ENCODE measurements at regions not wholly inside any gene's neighbourhood (a gene's known extent, or its start where the extent isn't known, plus 50 kb on each side); places are given as distances from the start of the nearest gene placed in this dataset.
"Not testable (repeated sequence)": the region's sequence is repeated elsewhere in the genome, so short reads cannot be mapped to it uniquely, and the experiment has no call there.

DNA sequence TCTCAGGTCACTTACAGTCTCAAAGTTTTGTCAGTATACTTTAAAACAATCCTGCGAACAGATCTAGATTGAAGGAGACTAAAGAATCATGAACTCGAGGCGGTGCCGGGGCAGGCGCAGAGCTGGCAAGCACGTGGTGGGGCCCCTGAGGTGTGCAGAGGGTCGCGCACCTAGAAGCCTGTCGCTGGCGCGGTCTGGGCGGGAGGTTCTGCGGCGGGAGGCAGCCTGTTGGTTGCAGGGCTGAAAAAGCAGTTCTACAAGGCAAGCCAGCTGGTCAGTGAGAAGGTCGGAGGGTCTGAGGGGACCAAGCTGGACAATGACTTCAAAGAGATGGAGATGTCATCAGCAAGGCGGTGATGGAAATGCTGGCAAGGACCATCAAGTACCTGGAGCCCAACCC lies 147.0 kb downstream of the GOSR1 start:
- not testable (repeated sequence) for DNase-seq

DNA sequence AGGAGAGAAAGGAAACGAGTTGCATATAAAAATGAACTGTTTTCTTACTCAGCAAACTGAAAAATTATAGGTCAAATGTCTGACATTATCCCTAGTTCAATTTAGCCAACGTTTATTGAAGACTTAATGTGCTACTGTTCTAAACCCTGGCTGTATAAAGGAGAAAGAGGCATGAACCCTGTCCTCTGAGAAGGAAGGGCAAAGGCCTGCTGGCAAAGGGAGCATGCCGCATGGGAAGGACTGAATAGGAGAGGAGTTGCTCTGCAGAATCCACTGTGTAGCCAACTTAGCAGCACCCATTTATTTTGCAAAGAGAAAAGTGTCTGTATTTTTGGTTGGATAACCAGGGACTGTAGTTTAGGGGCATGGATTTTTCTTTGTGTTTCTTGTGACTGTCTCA lies 132.5 kb downstream of the GOSR1 start:
- DNase-seq: not testable (repeated sequence)

DNA sequence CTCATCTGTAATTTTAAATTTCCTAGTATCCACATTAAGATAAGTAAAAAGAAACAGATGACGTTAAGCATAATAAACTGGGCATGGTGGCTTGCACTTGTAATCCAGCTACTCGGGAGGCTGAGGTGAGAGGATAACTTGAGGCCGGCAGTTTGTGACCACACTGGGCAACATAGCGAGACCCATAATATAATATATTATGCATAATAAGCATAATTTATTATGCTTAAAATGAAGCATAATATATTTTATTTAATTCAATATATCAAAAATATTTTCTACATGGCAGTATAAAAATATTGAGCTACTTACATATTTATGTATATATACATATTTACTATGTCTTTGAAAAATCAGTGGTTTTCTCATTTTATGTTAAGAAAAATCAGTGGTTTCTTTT lies 128.3 kb downstream of the GOSR1 start:
- no peak for DNase-seq

DNA sequence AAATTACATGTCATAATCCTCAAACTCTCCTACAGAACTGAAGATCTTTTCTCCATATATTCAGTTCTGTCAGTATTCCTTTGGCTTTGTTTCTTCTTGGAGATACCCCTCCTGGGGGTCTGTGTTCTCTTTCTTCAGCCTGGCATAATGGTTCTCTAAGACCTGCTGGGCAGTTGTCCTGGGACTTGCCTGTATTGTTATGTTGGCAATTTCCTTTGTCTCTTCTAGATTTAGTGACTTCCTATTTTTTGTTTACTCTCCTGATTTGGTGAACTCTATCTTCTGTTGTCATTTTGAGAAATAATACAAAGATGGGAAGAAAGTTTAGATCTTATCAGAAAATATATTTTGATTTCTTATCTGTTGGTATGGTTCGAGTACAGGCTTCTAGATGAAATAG lies 127.8 kb downstream of the GOSR1 start:
- DNase-seq: no peak

DNA sequence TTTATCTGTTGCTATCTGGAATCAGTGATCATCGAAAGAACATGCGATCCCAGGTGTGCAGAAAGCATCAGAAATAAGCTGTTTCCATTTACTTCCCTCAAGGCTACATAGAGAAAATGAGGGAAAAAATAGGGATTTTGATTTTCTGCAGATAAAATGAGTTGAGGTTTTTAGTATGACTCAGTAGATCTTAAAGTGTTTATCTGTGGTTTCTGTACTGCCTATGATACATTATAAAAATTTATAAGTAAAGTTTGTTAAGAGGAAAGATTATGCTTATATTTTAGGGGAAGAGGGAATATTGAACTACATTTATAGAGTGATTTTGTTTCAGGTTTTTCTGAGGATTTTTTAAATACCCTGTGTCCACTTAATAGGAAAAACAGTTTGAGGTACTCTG lies 125.2 kb downstream of the GOSR1 start:
- not testable (repeated sequence) for DNase-seq

DNA sequence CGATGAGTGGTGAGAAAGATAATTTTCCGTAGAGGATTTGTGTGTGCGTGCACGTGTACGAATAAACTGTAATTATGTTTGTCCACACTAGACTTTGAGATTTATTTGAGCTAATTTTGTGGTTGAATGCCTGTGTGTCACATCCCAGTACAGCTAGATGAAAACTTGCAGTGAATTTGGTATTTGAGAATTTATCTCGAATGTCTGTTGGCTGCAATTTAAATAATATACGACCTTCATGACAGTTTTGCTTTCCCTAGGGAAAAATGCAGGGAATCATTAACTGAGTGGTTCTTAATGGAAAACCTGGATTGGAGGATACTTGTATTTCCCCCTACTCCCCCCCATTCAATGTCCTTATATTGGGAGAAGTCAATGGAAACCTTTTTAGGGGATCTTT lies 124.8 kb downstream of the GOSR1 start:
- peak; percentile 21 for DNase-seq

DNA sequence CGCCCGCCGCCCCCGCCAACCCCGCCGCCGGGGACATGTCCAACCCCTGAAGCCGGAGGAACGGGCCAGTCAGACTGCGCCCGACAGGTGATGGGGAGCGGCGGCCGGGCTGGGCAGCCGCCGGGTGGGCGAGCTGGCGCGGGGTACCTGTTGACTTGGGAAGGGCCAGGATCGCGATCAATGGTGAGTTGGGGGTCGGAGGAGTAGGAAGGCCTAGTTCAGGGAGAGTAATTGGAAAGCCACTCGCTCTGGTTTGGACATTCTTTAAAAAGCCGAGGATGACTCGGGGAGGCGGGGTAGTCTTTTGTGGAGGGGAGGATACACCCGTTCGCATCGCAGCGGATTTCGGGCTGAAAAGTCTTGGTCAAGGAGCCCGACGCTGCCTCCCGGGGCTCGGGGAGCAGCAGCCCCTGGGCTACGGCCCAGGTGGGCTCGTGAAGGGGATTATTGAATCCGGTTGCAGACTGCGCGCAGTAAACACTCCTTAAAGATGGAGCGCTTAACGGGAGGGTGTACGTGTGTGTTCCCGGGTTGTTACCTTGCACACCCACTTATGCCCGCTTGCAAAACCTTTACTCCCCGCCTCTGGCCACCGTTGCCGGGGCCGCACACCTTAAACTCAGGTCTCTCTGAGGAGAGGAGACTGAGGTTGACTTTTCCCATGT lies 123.8 kb downstream of the GOSR1 start:
- peak; percentile 70 for DNase-seq

DNA sequence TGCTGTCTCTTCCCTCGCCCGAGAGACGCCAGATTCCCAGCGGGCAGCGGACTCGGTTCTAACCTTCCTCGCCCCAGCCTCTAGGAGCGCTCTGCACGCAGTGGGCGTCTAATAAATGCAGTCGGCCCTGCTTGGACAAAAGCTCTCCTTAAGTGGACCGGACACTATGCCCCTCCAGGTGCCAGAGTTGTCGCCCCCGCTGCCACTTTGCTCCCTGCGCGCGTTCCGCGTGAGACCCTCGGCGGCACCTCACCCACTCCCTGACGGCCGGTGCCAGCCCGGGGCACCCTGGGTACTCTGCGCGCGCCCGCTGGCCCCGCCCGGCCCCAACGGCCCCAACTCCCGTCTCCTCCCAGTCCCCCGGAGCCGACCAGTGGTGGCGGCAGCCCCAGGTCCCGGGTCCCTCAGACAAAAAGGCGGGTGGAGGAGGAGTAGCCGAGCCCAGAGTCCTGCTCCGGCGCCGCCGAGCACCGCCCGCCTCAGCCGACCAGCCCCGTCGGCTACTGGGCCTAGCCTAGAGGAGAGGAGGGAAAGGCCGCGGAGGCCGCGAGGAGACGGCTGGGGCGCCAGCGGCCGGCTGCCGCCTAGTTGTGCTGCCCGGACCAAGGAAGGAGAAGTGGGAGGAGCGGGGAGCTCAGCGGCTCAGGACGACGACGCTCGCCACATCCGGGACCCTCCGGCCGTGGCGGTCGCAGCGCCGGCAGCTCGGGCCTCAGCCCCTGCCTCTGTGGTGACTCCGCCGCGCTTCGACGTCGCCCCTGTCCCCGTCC lies 123.0 kb downstream of the GOSR1 start:
- DNase-seq: peak; percentile 98

DNA sequence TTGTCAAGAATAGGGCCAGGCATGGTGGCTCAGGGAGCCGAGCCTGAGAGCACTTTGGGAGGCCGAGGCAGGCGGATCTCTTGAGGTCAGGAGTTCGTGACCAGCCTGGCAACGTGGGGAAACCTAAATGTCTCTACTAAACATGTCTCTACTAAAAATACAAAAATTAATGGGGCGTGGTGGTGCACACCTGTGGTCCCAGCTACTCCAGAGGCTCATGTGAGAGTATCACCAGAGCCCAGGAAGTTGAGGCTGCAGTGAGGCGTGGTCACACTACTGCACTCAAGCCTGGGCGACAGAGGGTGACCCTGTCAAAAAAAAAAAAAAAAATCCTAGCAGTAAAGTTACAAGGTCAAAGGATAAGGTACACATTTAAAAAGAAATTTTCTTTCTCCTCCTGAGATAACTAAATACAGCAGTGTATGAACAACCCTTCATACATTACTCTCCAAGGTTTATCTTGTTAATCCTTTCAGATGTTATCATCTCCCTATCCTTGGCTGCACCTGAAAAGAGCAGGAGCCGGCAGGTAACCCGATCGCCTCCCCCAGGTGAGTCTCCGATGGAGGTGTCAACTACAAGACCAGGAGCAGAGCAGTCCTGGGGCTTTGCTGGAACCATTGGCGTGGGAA lies 122.3 kb downstream of the GOSR1 start:
- DNase-seq: peak; percentile 93

DNA sequence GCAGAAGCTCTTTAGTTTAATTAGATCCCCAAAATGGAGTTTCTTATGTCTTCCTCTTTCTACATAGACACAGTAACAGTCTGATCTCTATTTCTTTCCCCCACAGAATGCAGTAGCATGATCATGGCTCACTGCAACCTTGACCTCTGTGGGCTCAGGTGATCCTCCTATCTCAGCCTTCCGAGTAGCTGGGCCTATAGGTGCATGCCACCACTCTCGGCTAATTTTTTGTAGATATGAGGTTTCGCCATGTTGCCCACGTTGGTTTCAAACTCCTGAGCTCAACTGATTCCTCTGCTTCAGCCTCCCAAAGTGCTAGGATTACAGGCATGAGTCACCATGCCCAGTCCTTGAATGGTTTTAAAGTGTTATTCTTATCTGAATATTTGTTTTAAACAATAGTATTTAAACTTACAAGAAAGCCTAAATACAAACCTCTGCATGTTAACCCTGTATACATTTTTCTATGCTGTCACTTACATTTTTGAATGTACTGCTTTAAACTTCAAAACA lies 120.6 kb downstream of the GOSR1 start:
- DNase-seq: no peak

DNA sequence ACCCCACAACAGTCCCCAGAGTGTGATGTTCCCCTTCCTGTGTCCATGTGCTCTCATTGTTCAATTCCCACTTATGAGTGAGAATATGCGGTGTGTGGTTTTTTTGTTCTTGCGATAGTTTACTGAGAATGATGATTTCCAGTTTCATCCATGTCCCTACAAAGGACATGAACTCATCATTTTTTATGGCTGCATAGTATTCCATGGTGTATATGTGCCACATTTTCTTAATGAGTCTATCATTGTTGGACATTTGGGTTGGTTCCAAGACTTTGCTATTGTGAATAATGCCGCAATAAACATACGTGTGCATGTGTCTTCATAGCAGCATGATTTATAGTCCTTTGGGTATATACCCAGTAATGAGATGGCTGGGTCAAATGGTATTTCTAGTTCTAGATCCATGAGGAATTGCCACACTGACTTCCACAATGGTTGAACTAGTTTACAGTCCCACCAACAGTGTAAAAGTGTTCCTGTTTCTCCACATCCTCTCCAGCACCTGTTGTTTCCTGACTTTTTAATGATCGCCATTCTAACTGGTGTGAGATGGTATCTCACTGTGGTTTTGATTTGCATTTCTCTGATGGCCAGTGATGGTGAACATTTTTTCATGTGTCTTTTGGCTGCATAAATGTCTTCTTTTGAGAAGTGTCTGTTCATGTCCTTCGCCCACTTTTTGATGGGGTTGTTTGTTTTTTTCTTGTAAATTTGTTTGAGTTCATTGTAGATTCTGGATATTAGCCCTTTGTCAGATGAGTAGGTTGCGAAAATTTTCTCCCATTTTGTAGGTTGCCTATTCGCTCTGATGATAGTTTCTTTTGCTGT lies 120.0 kb downstream of the GOSR1 start:
- DNase-seq: not testable (repeated sequence)

DNA sequence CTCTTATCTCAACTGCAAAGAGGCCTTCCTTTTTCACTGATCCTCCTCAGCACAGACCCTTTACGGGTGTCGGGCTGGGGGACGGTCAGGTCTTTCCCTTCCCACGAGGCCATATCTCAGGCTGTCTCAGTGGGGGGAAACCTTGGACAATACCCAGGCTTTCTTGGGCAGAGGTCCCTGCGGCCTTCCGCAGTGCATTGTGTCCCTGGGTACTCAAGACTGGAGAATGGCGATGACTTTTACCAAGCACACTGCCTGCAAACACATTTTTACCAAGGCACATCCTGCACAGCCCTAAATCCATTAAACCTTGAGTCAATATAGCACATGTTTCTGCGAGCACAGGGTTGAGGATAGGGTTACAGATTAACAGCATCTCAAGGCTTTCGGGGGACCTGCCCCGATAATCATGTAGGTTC lies 117.8 kb downstream of the GOSR1 start:
- not testable (repeated sequence) for DNase-seq

DNA sequence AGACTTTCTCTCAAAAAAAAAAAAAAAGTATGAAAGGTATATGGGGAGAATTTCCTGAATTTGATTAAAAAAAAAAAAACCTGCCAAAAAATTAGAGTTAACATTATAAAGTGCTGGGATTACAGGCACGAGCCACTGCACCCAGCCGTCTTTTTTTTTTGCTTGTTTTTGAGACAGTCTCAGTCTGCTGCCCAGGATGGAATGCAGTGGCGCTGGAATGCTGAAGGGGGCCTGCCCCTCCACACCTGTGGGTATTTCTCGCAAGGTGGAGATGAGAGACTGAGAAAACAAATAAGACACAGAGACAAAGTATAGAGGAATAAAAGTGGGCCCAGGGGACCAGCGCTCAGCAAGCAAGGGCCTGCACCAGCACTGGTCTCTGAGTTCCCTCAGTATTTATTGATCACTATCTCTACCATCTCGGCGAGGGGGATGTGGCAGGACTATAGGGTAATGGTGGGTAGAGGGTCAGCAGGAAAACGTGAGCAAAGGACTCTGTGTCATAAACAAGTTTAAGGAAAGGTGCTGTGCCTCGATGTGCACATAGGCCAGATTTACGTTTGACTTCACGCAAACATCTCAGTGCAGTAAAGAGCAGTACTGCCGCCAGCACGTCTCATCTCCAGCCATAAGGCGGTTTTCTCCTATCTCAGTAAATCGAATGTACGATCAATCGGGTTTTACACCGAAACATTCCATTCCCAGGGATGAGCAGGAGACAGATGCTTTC lies 117.2 kb downstream of the GOSR1 start:
- no peak for DNase-seq

DNA sequence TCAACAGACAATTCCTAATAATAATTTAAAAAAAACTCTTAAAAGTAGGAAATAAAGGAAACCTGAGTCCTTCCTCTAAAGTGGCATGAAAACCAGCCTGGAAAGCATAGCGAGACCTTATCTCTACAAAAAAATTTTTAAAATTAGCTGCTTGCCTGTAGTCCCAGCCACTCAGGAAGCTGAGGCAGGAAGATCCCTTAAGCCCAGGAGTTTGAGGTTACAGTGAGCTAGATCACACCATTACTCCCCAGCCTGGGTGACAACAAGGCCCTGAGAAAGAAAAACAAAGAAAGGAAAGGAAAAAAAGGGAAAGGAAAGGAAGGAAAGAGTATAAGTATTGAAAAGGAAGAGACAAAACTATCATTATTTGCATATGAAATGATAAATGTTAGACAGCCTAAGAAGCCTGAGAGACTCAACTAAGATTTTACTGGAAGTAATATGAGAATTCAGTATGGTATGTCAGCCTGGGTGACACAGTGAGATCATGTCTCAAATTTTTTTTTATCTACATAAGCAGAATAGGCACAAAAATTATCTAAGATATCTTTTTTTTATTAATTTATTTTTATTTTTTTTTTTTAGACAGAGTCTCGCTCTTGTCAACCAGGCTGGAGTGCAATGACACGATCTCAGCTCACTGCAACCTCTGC lies 113.0 kb downstream of the GOSR1 start:
- no peak for DNase-seq

DNA sequence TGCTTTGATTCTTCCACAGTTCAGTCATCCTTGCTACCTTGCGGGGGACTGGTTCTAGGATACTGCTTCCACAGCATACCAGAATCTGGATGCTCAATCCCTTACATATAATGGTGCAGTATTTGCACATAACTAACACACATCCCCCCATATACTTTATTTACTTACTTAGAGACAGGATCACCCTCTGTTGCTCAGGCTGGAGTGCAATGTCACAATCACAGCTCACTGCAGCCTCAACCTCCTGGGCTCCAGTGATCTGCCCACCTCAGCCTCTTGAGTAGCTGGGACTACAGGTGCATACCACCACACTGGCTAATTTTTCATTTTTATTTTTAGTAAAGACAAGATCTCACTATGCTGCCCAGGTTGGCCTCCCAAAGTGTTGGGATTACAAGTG lies 112.2 kb downstream of the GOSR1 start:
- no peak for DNase-seq

DNA sequence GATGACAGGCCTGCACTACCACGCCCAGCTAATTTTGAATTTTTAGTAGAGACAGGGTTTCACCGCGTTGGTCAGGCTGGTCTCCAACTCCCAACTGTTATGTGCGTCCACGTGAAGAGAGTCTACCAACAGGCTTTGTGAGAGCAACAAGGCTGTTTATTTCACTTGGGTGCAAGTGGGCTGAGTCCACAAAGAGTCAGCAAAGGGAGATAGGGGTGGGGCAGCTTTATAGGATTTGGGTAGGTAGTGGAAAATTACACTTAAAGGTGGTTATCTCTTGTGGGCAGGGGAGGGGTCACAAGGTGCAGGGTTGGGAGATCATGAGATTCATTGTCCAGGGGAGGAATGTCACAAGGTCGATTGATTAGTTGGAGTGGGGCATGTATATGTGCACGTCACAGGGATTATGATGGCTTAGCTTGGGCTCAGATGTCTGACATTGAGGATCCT lies 111.6 kb downstream of the GOSR1 start:
- DNase-seq: no peak

DNA sequence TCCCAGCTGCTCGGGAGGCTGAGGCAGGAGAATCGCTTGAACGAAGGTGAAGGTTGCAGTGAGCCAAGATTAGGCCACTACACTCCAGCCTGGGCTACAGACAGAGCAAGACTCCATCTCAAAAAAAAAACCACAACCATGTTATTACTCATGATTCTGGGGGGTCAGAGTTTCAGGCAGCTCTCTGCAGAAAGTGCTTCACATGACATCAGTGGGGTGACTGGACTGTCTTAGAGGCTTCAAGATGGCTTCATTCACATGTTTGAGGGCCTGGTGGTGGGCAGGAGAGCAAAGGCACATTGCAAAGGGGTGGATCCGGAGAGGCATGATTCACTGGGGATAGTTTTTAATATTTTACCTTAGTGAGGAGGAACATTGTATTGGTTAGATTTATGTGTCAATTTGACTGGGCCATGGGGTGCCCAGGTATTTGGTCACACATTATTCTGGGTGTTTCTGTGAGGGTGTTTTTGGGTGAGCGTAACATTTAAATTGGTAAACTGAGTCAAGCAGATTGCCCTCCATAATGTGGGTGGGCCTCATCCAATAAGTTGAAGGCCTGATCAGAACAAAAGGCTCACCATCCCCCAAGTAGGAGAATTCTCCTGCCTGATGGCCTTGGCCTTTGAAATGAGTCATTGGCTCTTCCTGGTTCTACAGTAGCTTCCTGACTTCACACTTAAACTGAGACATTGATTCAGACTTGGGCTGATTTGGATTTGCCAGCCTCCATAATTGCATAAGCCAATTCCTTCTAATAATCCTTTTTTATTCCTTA lies 109.8 kb downstream of the GOSR1 start:
- DNase-seq: no peak

DNA sequence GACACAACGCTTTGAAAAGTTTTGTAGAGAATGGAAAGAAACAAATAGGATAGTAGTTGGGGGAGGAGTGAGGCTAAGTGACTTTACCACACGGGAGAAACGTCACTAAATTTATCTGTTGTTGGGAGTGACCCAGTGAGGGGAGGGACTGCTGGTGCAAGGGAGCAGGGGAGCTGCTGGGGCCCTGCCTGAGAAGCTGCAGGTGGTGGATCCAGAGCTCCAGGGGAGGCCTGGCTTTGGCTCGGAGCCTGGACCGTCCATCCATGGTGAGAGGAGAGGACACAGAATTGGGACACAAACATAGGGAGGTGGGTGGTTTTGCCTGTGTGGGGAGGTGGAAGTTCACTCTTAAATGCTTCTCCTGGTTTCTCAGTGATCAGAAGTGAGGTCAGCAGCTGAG lies 107.6 kb downstream of the GOSR1 start:
- DNase-seq: no peak

DNA sequence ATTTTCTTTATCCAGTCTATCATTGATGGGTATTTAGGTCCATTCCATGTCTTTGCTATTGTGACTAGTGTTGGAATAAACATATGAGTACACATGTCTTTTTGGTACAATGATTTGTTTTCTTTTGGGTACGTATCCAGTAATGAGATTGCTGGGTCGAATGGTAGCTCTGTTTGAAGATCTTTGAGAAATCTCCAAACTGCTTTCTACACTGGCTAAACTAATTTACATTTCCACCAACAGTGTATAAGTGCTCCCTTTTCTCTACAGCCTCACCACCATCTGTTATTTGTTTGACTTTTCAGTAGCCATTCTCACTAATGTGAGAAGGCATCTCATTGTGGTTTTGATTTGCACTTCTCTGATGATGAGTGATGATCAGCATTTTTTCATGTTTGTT lies 103.7 kb downstream of the GOSR1 start:
- DNase-seq: no peak

DNA sequence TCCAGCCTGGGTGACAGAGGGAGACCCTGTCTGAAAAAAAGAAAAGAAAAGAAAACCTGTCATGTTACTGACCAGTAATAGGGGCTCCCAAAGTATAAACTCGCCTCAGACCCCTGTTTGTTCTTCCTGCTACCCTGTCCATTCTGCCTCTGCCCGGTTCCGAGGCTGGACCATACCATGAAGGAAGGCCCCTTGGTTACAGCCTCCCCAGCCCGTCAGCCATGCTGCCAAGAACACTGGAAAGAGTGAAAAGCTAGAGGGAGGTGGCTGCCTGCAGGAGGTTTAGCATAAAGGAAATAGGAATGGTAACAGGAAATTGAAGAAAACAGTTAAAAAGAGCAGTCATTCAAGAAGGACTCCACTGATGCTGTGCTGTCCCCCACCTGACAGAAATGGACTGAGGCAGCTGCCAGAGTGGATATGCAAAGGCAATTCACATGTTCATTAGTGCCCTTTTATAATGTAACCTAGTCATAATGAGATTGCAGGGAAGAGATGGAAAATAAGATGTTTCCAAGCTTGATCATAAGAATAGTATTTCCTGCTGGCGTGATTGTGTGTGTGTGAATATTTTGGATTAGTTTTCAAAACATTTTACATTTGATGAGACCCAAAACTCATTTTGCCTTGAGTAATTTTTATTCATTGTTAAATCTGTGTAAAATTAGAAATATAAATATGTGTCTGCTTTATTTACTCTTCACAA lies 102.6 kb downstream of the GOSR1 start:
- no peak for DNase-seq

All from NCI-H526 treated with DMSO at 0.1 percent for 48 hours (cell line).